BLaER1 treated with 17β-estradiol and CSF1 and Interleukin-3, amounts not matched to agents 10 nM and 100 nM (cell line): ENCODE measurements at regions not wholly inside any gene's neighbourhood (a gene's known extent, or its start where the extent isn't known, plus 50 kb on each side); places are given as distances from the start of the nearest gene placed in this dataset.

Source experiments
- H3K27ac ChIP-seq, 11 experiments: shearing (Covaris generic); formaldehyde crosslinking; 2 replicates each; pipeline ENCODE4 v1.8.1; 2022
- H3K27me3 ChIP-seq, 11 experiments: shearing (Covaris generic); formaldehyde crosslinking; 2 replicates each; pipeline ENCODE4 v1.8.1; 2022
- H3K36me3 ChIP-seq, 11 experiments: shearing (Covaris generic); formaldehyde crosslinking; 2 replicates each; pipeline ENCODE4 v1.8.1; 2022
- H3K4me1 ChIP-seq, 10 experiments: shearing (Covaris generic); formaldehyde crosslinking; 2 replicates each; pipeline ENCODE4 v1.8.1; 2022
- H3K4me2 ChIP-seq, 11 experiments: shearing (Covaris generic); formaldehyde crosslinking; 2 replicates each; pipeline ENCODE4 v1.8.1; 2022
- H3K4me3 ChIP-seq, 10 experiments: shearing (Covaris generic); formaldehyde crosslinking; 2 replicates each; pipeline ENCODE4 v1.8.1; 2022
- H3K9ac ChIP-seq, 11 experiments: shearing (Covaris generic); formaldehyde crosslinking; 2 replicates each; pipeline ENCODE4 v1.8.1; 2022
- H3K9me3 ChIP-seq, 11 experiments: shearing (Covaris generic); formaldehyde crosslinking; replicated peaks in 1 of 11; 2 replicates each; pipeline ENCODE4 v1.8.1; 2022
- H4K20me1 ChIP-seq, 11 experiments: shearing (Covaris generic); formaldehyde crosslinking; 2 replicates each; pipeline ENCODE4 v1.8.1; 2022
- Cebpa-rat ChIP-seq, 11 experiments: shearing (Covaris generic); IDR thresholded peaks; 2 replicates each; pipeline ENCODE4 v1.8.1; 2022

DNA sequence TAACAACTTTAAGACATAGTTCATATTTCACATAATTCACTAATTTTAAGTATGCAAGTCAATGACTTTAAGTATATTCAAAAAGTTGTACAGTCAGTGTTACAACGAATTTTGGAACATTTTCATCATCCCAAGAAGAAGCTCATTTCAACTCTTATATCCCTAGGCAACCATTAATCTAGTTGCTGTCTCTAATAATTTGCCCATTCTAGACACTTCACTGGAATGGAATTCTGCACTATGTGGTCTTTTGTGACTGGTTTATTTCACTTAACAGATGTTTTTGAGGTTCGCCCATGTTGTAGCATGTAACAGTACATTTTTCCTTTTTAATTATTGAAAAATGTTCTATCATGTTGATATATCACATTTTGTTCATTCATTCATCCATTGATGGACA, 104.2 kb upstream of the SPRED1 start:
- H3K9ac ChIP-seq = no peak overlapping the region
- H3K4me1 ChIP-seq = peaks cover 18 to 61% (median 33%) of the 10 kb centered on the region in 10 experiments
- H3K4me2 ChIP-seq = 0 out of 22 replicates have a peak overlapping the region, but pooled peaks of 2 of the 11 experiments have one; percentile 3 to 79
- H4K20me1 ChIP-seq = no peaks in the 10 kb centered on the region
- TF ChIP-seq Cebpa-rat (IDR thresholded peaks at IDR 0.05) = no peak
- no peak overlapping the region for H3K4me3 ChIP-seq
- H3K27me3 ChIP-seq = no peaks in the 10 kb centered on the region
- H3K27ac ChIP-seq = no peak overlapping the region
- H3K9me3 ChIP-seq = peaks cover 23 to 41% (median 26%) of the 10 kb centered on the region in 11 experiments
- no peaks in the 10 kb centered on the region for H3K36me3 ChIP-seq

DNA sequence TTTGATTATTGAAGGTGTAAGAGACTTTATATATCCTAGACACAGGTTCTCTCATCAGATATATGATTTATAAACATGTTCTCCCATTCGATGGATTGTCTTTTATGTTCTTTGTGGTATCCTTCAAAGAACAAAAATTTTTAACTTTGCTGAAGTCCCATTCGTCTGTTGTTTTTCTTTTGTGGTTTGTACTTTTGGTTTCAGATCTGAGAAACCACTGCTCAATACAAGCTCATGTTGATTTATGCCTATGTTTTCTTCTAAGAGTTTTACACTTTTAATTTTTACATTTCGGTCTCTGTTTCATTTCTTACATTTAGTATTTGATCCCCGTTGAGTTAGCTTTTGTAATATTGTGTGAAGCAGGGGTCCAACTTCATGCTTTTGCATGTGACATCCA, 103.3 kb upstream of the SPRED1 start:
- Histone ChIP-seq H3K9ac (no peak overlapping the region), H3K36me3 (no peaks in the 10 kb centered on the region), H3K27ac (peak overlapping the region in 4 of 11 experiments; percentile 15 to 39 (median 32); a peak in 7 of 22 replicates), H3K27me3 (no peaks in the 10 kb centered on the region), H3K4me2 (peak overlapping the region in 9 of 11 experiments; percentile 4 to 79 (median 58); a peak in 12 of 22 replicates), H3K4me1 (peaks cover 23 to 69% (median 40%) of the 10 kb centered on the region in 10 experiments), H3K9me3 (peaks cover 23 to 41% (median 26%) of the 10 kb centered on the region in 11 experiments), H4K20me1 (no peaks in the 10 kb centered on the region), H3K4me3 (no peak overlapping the region)
- TF ChIP-seq Cebpa-rat (IDR thresholded peaks at IDR 0.05) = no peak

DNA sequence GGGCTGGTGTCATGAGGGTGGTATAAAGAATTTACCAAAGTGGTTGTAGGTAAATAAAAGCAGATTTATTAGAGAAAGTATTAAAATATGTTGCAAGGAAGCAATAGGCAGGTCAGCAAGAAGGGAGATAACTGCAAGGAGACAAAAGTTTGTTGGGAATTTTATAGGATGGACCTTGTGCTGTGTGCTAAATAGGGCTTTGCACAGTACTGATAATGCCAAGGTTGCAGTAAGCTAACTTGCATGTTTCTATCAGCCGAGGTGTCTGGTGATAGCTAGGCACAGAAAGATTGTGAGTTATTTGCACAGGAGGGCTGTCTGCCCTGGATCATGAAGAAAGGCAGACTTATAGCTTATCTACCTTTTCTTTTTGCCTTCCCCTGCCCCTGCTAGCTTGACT, 102.5 kb upstream of the SPRED1 start:
- Histone ChIP-seq H3K9me3 (peaks cover 23 to 41% (median 26%) of the 10 kb centered on the region in 11 experiments), H3K27ac (no peak overlapping the region), H3K9ac (no peak overlapping the region), H3K4me3 (no peak overlapping the region), H3K4me1 (peaks cover 20 to 73% (median 45%) of the 10 kb centered on the region in 10 experiments), H3K36me3 (no peaks in the 10 kb centered on the region), H4K20me1 (no peaks in the 10 kb centered on the region), H3K27me3 (no peaks in the 10 kb centered on the region), H3K4me2 (peak overlapping the region in 3 of 11 experiments; percentile 4 to 79 (median 76); a peak in 3 of 22 replicates)
- TF ChIP-seq Cebpa-rat (IDR thresholded peaks at IDR 0.05) = no peak

DNA sequence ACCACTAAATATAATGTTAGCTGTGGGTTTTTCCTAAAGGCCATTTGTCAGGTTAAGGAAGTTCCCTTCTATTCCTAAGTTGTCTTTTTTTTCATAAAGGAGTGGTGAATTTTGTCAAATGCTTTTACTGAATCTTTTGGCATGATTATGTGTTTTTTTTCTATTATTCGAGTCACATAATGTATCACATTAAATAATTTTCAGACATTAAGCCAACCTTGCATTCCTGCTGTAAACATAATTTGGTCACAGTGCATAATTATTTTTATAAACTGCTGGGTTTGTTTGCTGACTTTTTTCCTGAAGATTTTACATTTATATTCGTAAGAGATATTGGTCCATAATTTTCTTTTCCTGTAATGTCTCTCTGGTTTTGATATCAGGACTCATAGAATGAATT, 101.8 kb upstream of the SPRED1 start:
- Histone ChIP-seq H3K9ac (no peak overlapping the region), H3K4me1 (peaks cover 14 to 72% (median 38%) of the 10 kb centered on the region in 10 experiments), H3K27ac (no peak overlapping the region), H4K20me1 (no peaks in the 10 kb centered on the region), H3K36me3 (no peaks in the 10 kb centered on the region), H3K4me3 (no peak overlapping the region), H3K27me3 (no peaks in the 10 kb centered on the region), H3K4me2 (no peak overlapping the region), H3K9me3 (peaks cover 23 to 45% (median 29%) of the 10 kb centered on the region in 11 experiments)
- TF ChIP-seq Cebpa-rat (IDR thresholded peaks at IDR 0.05) = no peak

DNA sequence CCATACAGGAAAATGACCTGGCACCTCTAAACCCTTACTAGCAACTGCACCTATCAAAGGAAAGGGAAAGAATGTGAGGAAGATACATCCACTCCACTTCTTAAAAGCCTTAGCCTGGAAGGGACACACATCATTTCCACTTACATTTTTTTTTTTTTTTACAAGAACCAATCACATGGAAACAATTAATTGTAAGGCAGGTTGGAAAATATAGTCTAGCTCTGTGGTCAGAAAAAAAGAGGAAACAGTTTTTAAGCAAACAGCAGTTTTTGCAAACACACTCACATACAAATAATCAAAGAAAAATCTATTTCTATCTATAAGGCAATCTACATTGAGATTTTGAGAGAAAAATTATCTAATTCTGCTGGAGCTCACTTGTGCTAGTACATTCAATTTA, 98.9 kb upstream of the SPRED1 start:
- H3K27ac ChIP-seq = no peak overlapping the region; a peak in 1 of 22 replicates
- no peak for TF ChIP-seq Cebpa-rat (IDR thresholded peaks at IDR 0.05)
- H3K9ac ChIP-seq = no peak overlapping the region
- no peak overlapping the region for H3K4me3 ChIP-seq
- peak overlapping the region in 5 of 11 experiments; percentile 23 to 76 (median 58); a peak in 8 of 22 replicates for H3K4me2 ChIP-seq
- no peaks in the 10 kb centered on the region for H3K27me3 ChIP-seq
- H3K9me3 ChIP-seq = peaks cover 30 to 54% (median 47%) of the 10 kb centered on the region in 11 experiments
- H3K36me3 ChIP-seq = no peaks in the 10 kb centered on the region
- H4K20me1 ChIP-seq = no peaks in the 10 kb centered on the region
- peaks cover 5 to 52% (median 24%) of the 10 kb centered on the region in 10 experiments; a peak in 15 of 20 replicates for H3K4me1 ChIP-seq

DNA sequence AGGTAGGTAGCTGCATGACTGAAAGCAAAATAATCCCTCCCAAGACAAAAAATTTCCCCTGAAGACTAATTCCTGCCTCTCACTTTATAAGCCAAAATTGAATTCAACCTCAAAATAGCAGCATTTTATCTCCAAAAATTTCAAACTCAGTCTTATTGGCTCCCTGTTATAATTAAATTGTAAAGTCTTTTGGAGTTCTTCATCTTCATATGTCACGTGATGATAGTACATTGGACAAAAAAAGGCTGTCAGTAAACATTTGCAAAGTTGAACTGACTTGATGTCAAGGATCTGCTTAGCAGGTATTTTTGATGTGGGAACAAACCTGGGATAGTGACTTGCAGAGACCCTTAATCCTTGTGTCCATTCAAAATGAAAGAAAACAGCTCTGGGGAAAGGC, 98.4 kb upstream of the SPRED1 start:
- Histone ChIP-seq H3K27ac (peak overlapping the region in 1 of 11 experiments; percentile 12; a peak in 3 of 22 replicates), H3K27me3 (no peaks in the 10 kb centered on the region), H3K4me2 (peak overlapping the region in 6 of 11 experiments; percentile 0 to 76 (median 54); a peak in 9 of 22 replicates), H3K9me3 (peaks cover 26 to 50% (median 46%) of the 10 kb centered on the region in 11 experiments), H4K20me1 (no peaks in the 10 kb centered on the region), H3K36me3 (no peaks in the 10 kb centered on the region), H3K4me3 (no peak overlapping the region), H3K4me1 (peaks cover 4 to 47% (median 23%) of the 10 kb centered on the region in 10 experiments; a peak in 15 of 20 replicates), H3K9ac (no peak overlapping the region)
- TF ChIP-seq Cebpa-rat (IDR thresholded peaks at IDR 0.05) = no peak

DNA sequence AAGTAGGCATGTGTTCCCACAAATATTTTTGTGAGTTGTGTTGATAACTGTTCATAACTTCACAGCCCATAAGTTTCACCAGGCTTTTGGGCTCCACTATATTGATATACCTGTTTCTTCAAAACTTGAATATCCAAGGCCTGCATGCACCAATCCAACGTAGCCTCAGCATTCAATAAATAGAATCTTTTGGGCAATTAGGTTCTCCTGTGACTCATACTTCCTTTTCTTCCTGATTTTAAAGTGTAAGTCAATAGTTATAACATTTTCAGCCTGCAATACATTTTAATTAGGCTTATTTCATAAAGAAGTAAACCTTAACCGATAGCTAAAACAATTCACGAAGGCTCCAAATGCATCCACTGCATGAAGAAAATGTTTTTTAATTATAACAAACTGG, 97.8 kb upstream of the SPRED1 start:
- Histone ChIP-seq H3K9me3 (peaks cover 26 to 50% (median 46%) of the 10 kb centered on the region in 11 experiments), H3K27me3 (no peaks in the 10 kb centered on the region), H3K36me3 (no peaks in the 10 kb centered on the region), H3K9ac (no peak overlapping the region), H4K20me1 (no peaks in the 10 kb centered on the region), H3K4me1 (peaks cover 0 to 41% (median 19%) of the 10 kb centered on the region in 10 experiments; a peak in 15 of 20 replicates), H3K27ac (peak overlapping the region in 1 of 11 experiments; percentile 12; a peak in 1 of 22 replicates), H3K4me3 (no peak overlapping the region), H3K4me2 (peak overlapping the region in 6 of 11 experiments; percentile 0 to 76 (median 54); a peak in 9 of 22 replicates)
- TF ChIP-seq Cebpa-rat (IDR thresholded peaks at IDR 0.05) = no peak

DNA sequence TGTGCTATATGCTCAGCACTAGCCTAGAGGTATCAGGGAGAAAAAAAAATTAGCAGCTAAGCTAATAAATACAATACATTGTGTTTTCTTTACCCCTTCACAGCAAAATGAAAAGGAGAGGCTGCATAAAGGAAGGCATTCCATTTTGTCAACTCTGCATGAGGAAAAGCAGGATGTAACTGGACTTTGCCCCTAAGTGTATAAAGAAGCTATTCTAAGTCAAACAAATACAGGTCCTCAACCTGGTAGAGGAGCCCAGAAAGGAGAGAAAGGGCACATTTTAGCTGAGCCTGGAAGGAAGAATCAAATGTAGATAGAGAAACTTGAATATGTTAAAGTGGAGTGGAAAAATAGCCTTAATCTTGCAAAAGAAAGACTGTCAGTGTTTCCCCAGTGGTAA, 89.0 kb upstream of the SPRED1 start:
- H3K9me3 ChIP-seq = no peaks in the 10 kb centered on the region
- H4K20me1 ChIP-seq = no peaks in the 10 kb centered on the region
- H3K9ac ChIP-seq = no peak overlapping the region
- H3K27ac ChIP-seq = no peak overlapping the region
- H3K4me1 ChIP-seq = peaks cover under 1 to 7% (median 1%) of the 10 kb centered on the region in 10 experiments; a peak in 14 of 20 replicates
- H3K4me3 ChIP-seq = no peak overlapping the region
- TF ChIP-seq Cebpa-rat (IDR thresholded peaks at IDR 0.05) = no peak
- H3K36me3 ChIP-seq = no peaks in the 10 kb centered on the region
- peak overlapping the region in 2 of 11 experiments; percentile 29 to 43; a peak in 3 of 22 replicates for H3K4me2 ChIP-seq
- H3K27me3 ChIP-seq = no peaks in the 10 kb centered on the region

DNA sequence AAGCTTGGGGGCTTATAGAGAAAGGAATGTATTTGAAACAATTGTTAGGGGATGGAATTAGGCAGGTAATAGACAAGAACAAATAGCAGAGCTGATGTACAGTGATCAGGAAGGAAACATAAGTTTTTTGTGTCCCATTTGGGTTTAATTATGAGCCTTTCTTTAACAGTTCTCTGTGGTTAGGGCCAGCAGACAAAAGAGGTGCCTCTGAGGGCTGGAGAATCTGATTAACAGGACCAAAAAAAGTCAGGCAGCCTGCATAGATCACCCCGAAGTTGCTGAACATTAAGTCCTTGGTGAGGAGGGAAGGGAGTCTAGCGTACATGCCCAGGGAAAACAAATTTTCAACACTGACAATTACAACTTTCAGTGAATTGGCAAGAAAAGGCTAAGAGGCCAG, 88.6 kb upstream of the SPRED1 start:
- Histone ChIP-seq H4K20me1 (no peaks in the 10 kb centered on the region), H3K4me1 (peaks cover 5 to 11% (median 5%) of the 10 kb centered on the region in 10 experiments), H3K4me3 (no peak overlapping the region), H3K9ac (no peak overlapping the region), H3K9me3 (no peaks in the 10 kb centered on the region), H3K36me3 (no peaks in the 10 kb centered on the region), H3K4me2 (peak overlapping the region in 3 of 11 experiments; percentile 22 to 43 (median 29); a peak in 4 of 22 replicates), H3K27ac (no peak overlapping the region), H3K27me3 (no peaks in the 10 kb centered on the region)
- TF ChIP-seq Cebpa-rat (IDR thresholded peaks at IDR 0.05) = no peak

DNA sequence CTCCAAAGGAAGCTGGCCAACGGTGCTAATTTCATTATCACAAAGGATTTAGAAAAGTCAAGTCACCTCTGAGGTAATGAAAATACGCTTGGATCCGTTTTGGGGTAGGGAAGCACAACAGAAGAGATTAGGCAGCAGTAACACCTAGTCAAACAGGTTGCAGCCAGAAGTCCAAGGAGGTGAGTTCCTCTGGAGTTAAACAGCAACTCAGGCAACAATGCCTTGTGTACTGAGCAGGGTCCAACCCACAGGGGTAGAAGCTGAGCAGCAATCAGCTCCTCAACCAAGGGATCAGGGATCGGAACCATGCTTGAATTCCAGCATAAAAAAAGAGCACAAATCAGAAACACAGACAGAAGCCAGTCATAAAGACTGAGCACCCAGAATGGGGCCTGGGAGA, 88.1 kb upstream of the SPRED1 start:
- no peaks in the 10 kb centered on the region for H3K9me3 ChIP-seq
- peak overlapping the region in 3 of 11 experiments; percentile 22 to 43 (median 29); a peak in 3 of 22 replicates for H3K4me2 ChIP-seq

More for the DNA sequence above, 88.1 kb upstream of the SPRED1 start:
- Histone ChIP-seq H3K9ac (no peak overlapping the region), H3K4me1 (peaks cover 7 to 15% (median 10%) of the 10 kb centered on the region in 10 experiments), H4K20me1 (no peaks in the 10 kb centered on the region), H3K4me3 (no peak overlapping the region), H3K27ac (no peak overlapping the region), H3K27me3 (no peaks in the 10 kb centered on the region), H3K36me3 (no peaks in the 10 kb centered on the region)
- no peak for TF ChIP-seq Cebpa-rat (IDR thresholded peaks at IDR 0.05)
